KMS-11 (cell line): ENCODE measurements at regions not wholly inside any gene's neighbourhood (a gene's known extent, or its start where the extent isn't known, plus 50 kb on each side); places are given as distances from the start of the nearest gene placed in this dataset.

Experiments
- H2AFZ ChIP-seq: fragments of 200-600 bp; sonication (generic); 2 replicates; pipeline ENCODE4 v1.6.1; 2016; ENCODE audit warnings: antibody characterized with exemption, mixed run types, low read depth
- H3K27ac ChIP-seq: fragments of 200-600 bp; sonication (generic); 2 replicates; pipeline ENCODE4 v1.6.1; 2016; ENCODE audit warnings: mild to moderate bottlenecking, mixed run types
- H3K27me3 ChIP-seq: fragments of 200-600 bp; sonication (generic); 2 replicates; pipeline ENCODE4 v1.6.1; 2017; ENCODE audit warnings: mild to moderate bottlenecking, low read depth, mixed run types, moderate library complexity; ENCODE audit not compliant: insufficient read depth
- H3K36me3 ChIP-seq: fragments of 200-600 bp; sonication (generic); 2 replicates; pipeline ENCODE4 v1.6.1; 2017; ENCODE audit warnings: mild to moderate bottlenecking, mixed run types; ENCODE audit not compliant: insufficient read depth
- H3K4me1 ChIP-seq: fragments of 200-600 bp; sonication (generic); 2 replicates; pipeline ENCODE4 v1.6.1; 2016; ENCODE audit warnings: mild to moderate bottlenecking, low read depth, mixed run types; ENCODE audit not compliant: poor library complexity, severe bottlenecking
- H3K4me2 ChIP-seq: fragments of 200-600 bp; sonication (generic); 2 replicates; pipeline ENCODE4 v1.7.0; 2016; ENCODE audit warnings: mild to moderate bottlenecking, mixed run types
- H3K4me3 ChIP-seq: fragments of 200-600 bp; sonication (generic); IDR thresholded peaks from 2 replicates; pipeline ENCODE4 v1.6.1; 2017; ENCODE audit warnings: low read depth, low read length, mixed read lengths; ENCODE audit not compliant: insufficient read depth
- H3K79me2 ChIP-seq: fragments of 200-600 bp; sonication (generic); 2 replicates; pipeline ENCODE4 v1.6.1; 2016; ENCODE audit warnings: low read depth, mixed run types; ENCODE audit not compliant: insufficient read depth
- H3K9ac ChIP-seq: fragments of 200-600 bp; sonication (generic); 2 replicates; pipeline ENCODE4 v1.6.1; 2016; ENCODE audit warnings: mild to moderate bottlenecking, mixed run types
- H4K20me1 ChIP-seq: fragments of 200-600 bp; sonication (generic); 2 replicates; pipeline ENCODE4 v1.6.1; 2016; ENCODE audit warnings: mild to moderate bottlenecking, mixed run types; ENCODE audit not compliant: insufficient read depth
- TF ChIP-seq, protein P1 (sequence below): fragments of 200-600 bp; sonication (generic); conservative IDR thresholded peaks from 2 replicates; pipeline ENCODE4 v1.6.1; 2017; ENCODE audit warnings: low read depth, mild to moderate bottlenecking, antibody characterized with exemption, low read length, moderate library complexity, mixed read lengths

DNA sequence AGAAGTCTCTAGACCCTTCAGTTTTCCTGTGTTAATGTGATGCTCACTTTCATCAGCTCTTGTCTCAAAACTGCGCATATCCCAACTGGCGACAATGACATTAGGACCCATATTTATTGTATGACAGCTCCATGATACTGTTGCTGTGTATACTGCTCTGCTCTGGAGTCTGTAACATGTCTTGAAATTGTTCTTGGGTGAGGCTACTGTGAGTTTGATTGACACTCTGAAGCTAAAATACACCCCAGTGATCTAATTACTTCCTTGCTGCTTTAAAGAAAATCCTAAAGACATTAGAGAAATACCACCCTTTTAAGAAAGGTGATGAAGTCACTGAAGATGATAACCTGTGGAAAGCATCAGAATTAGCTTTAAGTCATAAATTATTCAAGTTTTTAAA is 1046.2 kb downstream of the KCNT2 start:
- Histone ChIP-seq H3K79me2 (no peaks in the 10 kb centered on the region), H3K4me2 (no peak overlapping the region), H3K4me1 (no peaks in the 10 kb centered on the region), H3K4me3 (no peak overlapping the region), H4K20me1 (no peaks in the 10 kb centered on the region), H3K36me3 (no peaks in the 10 kb centered on the region), H3K9ac (no peak overlapping the region), H3K27me3 (no peaks in the 10 kb centered on the region), H3K27ac (no peak overlapping the region), H2AFZ (no peak overlapping the region)
- TF ChIP-seq, protein P1, sequence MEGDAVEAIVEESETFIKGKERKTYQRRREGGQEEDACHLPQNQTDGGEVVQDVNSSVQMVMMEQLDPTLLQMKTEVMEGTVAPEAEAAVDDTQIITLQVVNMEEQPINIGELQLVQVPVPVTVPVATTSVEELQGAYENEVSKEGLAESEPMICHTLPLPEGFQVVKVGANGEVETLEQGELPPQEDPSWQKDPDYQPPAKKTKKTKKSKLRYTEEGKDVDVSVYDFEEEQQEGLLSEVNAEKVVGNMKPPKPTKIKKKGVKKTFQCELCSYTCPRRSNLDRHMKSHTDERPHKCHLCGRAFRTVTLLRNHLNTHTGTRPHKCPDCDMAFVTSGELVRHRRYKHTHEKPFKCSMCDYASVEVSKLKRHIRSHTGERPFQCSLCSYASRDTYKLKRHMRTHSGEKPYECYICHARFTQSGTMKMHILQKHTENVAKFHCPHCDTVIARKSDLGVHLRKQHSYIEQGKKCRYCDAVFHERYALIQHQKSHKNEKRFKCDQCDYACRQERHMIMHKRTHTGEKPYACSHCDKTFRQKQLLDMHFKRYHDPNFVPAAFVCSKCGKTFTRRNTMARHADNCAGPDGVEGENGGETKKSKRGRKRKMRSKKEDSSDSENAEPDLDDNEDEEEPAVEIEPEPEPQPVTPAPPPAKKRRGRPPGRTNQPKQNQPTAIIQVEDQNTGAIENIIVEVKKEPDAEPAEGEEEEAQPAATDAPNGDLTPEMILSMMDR, result no peak

DNA sequence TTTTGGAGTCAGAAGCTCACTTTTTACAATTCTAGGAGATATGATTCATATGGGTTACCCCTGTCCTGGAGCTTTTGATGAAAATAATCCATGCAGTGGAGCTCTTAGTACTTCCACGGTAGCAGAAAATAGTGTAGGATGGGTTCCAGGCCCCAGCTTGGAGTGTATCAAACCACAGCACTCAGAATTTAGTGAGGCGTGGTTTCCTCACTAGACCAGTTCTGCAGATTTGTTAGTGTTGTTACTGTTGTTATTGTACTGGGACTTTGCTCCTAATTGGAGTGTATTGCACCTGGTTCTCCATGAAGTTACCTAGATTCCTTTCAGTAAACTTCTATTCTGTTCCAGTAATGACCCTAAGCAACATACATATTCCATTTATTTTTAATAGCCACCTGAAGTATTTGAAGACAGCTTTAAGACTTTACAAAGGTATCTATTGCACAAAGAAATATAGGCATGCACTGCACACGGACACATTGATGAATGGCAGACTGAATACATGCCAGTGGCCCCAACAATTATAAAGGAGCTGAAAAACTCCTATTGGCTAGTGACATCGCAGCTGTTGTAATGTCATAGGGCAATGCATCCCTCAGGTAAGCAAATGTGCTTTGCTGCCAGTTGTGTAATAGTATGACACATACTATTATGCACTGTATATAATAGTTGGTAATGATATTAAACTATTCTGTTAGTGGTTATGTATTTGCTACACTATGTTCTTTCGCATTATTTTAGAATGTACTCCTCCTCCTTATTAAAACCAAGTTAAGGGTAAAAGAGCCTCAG is 1058.0 kb downstream of the KCNT2 start:
- no peak overlapping the region for H3K4me3 ChIP-seq
- H3K27me3 ChIP-seq, result no peaks in the 10 kb centered on the region
- H3K9ac ChIP-seq, result no peak overlapping the region
- TF ChIP-seq, protein P1, result no peak
- H3K79me2 ChIP-seq, result no peaks in the 10 kb centered on the region
- H3K36me3 ChIP-seq, result no peaks in the 10 kb centered on the region
- no peak overlapping the region for H2AFZ ChIP-seq
- H4K20me1 ChIP-seq, result no peaks in the 10 kb centered on the region
- no peak overlapping the region for H3K27ac ChIP-seq
- H3K4me1 ChIP-seq, result no peaks in the 10 kb centered on the region
- H3K4me2 ChIP-seq, result no peak overlapping the region

DNA sequence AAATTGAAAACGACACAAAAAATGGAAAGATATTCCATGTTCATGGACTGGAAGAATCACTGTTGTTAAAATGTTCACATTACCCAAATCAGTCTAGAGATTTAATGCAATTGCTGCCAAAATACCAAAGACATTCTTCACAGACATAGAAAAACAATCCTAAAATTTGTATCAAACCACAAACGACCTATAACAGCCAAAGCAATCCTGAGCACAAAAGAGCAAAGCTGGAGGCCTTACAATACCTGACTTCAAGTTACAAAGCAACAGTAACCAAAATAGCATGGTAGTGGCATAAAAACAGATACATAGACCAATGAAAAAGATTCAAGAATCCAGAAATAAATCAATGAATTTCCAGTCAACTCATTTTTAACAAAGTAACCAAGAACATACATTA is 1077.3 kb downstream of the KCNT2 start:
- Histone ChIP-seq H3K4me2 (no peak overlapping the region), H4K20me1 (no peaks in the 10 kb centered on the region), H3K79me2 (no peaks in the 10 kb centered on the region), H3K4me3 (no peak overlapping the region), H3K9ac (no peak overlapping the region), H2AFZ (no peak overlapping the region), H3K27me3 (no peaks in the 10 kb centered on the region), H3K4me1 (no peaks in the 10 kb centered on the region), H3K27ac (no peak overlapping the region), H3K36me3 (no peaks in the 10 kb centered on the region)
- TF ChIP-seq, protein P1, result no peak

DNA sequence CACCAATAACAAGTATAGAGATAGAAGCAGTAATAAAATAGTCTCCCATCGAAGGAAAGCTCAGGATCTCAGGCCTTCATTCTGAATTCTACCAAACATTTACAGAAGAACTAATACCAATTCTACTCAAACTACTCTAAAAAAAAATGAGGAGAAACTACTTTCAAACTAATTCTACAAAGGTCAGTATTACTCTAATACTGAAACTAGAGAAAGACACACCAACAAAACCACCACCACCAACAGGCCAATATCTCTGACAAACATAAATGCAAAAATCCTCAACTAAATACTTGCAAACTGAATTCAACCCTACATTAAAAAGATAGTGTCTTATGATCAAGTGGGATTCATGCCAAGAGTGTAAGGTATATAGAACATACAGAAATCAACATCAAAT is 1078.4 kb downstream of the KCNT2 start:
- Histone ChIP-seq H2AFZ (no peak overlapping the region), H3K4me2 (no peak overlapping the region), H3K27ac (no peak overlapping the region), H3K4me3 (no peak overlapping the region), H3K27me3 (no peaks in the 10 kb centered on the region), H3K36me3 (no peaks in the 10 kb centered on the region), H3K9ac (no peak overlapping the region), H3K4me1 (no peaks in the 10 kb centered on the region), H3K79me2 (no peaks in the 10 kb centered on the region), H4K20me1 (no peaks in the 10 kb centered on the region)
- TF ChIP-seq, protein P1, result no peak
